SK-N-SH treated with all-trans-retinoic acid at 6 μM for 48 hours (cell line): ENCODE measurements at regions not wholly inside any gene's neighbourhood (a gene's known extent, or its start where the extent isn't known, plus 50 kb on each side); places are given as distances from the start of the nearest gene placed in this dataset.

Experiments used
- CREB5 ChIP-seq: fragments of 250-450 bp; sonication (Bioruptor Pico); IDR thresholded peaks from 2 replicates; pipeline ENCODE4 v1.5.1; 2020; ENCODE audit warnings: low read depth, mild to moderate bottlenecking, moderate library complexity
- CSDC2 ChIP-seq: fragments of 250-450 bp; sonication (Bioruptor Pico); IDR thresholded peaks from 2 replicates; pipeline ENCODE4 v1.5.0; 2020; ENCODE audit warnings: mild to moderate bottlenecking, moderate library complexity
- CSRNP3 ChIP-seq: fragments of 250-450 bp; sonication (Bioruptor Pico); IDR thresholded peaks from 2 replicates; pipeline ENCODE4 v1.5.1; 2021; ENCODE audit warnings: mild to moderate bottlenecking, moderate library complexity
- PPARA ChIP-seq: fragments of 250-450 bp; sonication (Bioruptor Pico); IDR thresholded peaks from 2 replicates; pipeline ENCODE4 v1.5.0; 2020; ENCODE audit warnings: mild to moderate bottlenecking, borderline replicate concordance
- SNAI2 ChIP-seq: fragments of 250-450 bp; sonication (Bioruptor Pico); IDR thresholded peaks from 2 replicates; pipeline ENCODE4 v1.5.0; 2020; ENCODE audit warnings: mild to moderate bottlenecking, moderate library complexity
- TCF4 ChIP-seq: fragments of 250-450 bp; sonication (Bioruptor Pico); IDR thresholded peaks from 2 replicates; pipeline ENCODE4 v1.8.0; 2021; ENCODE audit warnings: mild to moderate bottlenecking, moderate library complexity, borderline replicate concordance
- ZFP3 ChIP-seq: fragments of 250-450 bp; sonication (Bioruptor Pico); IDR thresholded peaks from 2 replicates; pipeline ENCODE4 v1.5.0; 2020; ENCODE audit warnings: mild to moderate bottlenecking, moderate library complexity

GRCh38 chr2:67096886-67097285 lies 300.2 kb upstream of the ETAA1 start:
- TF ChIP-seq CSRNP3 (CRISPR knock-in tag): no peak
- no peak for TF ChIP-seq CREB5 (CRISPR knock-in tag)
- TF ChIP-seq TCF4 (CRISPR knock-in tag): no peak
- no peak for TF ChIP-seq PPARA (CRISPR knock-in tag)
- TF ChIP-seq SNAI2 (CRISPR knock-in tag): no peak
- TF ChIP-seq ZFP3 (CRISPR knock-in tag): no peak
- TF ChIP-seq CSDC2 (CRISPR knock-in tag): no peak
